ENCODE measurements at regions not wholly inside any gene's neighbourhood (a gene's known extent, or its start where the extent isn't known, plus 50 kb on each side); places are given as distances from the start of the nearest gene placed in this dataset.
"Not testable (repeated sequence)": the region's sequence is repeated elsewhere in the genome, so short reads cannot be mapped to it uniquely, and the experiment has no call there.

- DNase-seq, result no peak
Observed at GRCh38 chr4:79266136-79266535, 59.7 kb downstream of the NAA11 start.

- no peak for DNase-seq
Observed at GRCh38 chr4:79259242-79259641, 66.6 kb downstream of the NAA11 start.

- DNase-seq, result no peak
Observed at GRCh38 chr4:79258614-79259176, 67.2 kb downstream of the NAA11 start.

DNA sequence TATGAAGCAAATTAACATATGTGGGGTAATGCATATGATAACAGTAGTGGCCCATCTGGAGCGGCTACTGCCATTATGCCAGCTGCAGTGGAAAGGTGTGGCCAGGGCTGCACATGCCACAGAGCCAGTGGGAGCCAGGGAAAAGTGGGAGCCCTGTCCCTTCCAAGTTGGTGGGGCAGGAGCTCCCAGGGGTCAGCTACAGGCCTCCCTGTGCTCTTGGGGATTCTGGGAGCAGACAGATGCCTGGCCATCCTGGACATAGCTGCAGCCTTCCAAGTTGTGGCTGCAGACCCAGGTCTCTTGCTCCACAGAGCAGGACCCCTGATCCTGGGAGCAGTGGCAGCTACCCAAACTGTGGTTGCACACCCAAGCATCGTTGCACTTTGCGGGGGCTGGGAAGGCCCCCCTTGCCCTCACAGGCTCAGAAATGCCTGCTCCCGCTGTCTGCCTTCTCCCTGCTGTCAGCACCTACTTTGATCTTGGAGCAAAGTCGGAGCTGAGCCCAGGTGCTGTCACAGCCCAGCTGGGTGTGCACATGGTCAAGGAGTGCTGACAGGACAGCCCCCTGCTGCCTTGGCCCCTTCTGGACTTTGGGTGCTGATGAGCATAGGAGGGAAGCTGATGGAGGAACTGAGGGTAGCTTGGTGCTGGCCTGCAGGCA, 67.8 kb downstream of the NAA11 start:
- no peak for DNase-seq

- no peak for DNase-seq
Observed at GRCh38 chr4:79255793-79256192, 70.1 kb downstream of the NAA11 start.

- no peak for DNase-seq
Observed at GRCh38 chr4:79253924-79254323, 71.9 kb downstream of the NAA11 start.

- no peak for DNase-seq
Observed at GRCh38 chr4:79253168-79253567, 72.7 kb downstream of the NAA11 start.

DNA sequence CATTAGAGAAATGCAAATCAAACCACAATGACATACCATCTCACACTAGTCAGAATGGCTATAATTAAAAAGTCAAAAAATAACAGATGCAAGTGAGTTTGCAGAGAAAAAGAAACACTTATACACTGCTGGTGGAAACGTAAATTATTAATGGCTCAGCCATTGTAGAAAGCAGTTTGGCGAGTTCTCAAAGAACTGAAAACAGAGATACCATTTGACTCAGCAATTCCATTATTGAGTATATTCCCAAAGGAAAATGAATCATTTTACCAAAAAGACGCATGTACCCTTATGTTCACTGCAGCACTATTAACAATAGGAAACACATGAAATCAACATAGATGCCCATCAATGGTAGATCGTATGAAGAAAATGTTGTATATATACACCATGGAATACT, 75.0 kb downstream of the NAA11 start:
- DNase-seq, result no peak

DNA sequence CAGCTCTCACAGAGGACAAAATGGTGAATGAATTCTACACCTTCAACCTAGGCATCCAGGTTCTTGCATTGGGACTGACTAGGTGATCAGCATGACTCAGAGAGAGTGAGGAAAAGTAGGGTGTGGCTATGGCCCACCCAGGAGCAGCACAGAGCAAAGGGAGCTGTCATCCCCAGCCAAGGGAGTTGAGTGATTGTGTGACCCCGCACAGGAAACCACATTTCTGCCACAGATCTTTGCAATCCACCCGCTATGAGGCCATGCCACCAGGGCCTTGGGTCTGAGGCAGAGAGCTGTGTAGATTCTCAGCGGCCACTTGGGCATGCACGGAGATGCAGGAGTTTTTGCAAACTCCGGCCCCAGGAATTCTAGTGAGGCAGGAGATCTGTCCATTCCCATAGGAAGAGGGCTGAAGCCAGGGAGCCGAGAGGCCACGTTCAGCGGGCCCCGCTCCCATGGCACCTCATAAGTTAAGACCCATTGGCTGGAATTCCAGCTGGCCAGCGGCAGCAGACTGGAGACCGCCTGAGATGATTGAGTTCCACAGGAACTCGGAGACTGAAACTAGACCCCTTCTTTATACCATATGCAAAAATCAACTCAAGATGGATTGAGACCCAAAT, 75.9 kb downstream of the NAA11 start:
- no peak for DNase-seq

DNA sequence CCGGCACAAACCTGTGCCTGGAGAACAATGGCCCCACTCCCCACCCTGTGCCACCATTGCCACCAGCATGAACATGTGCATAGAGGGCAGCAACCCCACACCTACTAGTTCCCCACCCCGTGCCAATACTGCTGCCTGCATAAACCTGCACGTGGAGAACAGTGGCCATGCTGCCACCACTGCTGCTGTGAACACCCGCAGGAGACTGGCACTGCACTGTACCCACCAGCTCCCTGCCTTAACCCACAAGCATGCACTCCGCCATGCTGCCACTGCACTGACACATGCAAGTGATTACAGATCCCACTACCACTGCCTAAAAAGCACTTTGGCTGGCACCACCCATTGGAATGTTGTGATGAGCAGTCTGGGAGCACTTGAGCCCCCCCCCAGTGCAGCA, 77.3 kb downstream of the NAA11 start:
- DNase-seq, result no peak

- DNase-seq, result no peak
Observed at GRCh38 chr4:79247695-79248394, 78.0 kb downstream of the NAA11 start.

DNA sequence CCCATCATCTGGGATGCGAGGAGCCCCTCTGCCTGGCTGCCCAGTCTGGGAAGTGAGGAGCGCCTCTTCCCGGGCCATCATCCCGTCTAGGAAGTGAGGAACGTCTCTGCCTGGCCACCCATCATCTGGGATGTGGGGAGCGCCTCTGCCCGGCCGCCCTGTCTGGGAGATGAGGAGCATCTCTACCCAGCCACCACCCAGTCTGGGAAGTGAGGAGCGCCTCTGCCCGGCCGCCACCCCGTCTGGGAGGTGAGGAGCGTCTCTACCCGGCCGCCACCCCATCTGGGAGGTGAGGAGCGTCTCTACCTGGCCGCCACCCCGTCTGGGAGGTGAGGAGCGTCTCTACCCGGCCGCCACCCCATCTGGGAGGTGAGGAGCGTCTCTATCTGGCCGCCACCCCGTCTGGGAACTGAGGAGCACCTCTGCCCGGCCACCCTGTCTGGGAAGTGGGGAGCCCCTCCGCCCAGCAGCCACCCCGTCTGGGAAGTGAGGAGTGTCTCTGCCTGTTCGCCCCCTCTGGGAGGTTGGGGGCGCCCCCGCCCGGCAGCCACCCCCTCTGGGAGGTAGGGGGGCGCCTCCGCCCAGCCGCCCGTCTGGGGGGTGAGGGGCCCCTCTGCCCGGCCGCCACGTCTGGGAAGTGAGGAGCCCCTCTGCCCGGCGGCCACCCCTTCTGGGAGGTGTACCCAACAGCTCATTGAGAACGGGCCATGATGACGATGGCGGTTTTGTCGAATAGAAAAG, 80.5 kb downstream of the NAA11 start:
- DNase-seq, result not testable (repeated sequence)

GRCh38 chr4:79241846-79242245, 84.0 kb downstream of the NAA11 start:
- DNase-seq, result peak; percentile 29

GRCh38 chr4:79237851-79238250, 88.0 kb downstream of the NAA11 start:
- DNase-seq, result no peak

- no peak for DNase-seq
Observed at GRCh38 chr4:79236785-79237184, 89.1 kb downstream of the NAA11 start.

DNA sequence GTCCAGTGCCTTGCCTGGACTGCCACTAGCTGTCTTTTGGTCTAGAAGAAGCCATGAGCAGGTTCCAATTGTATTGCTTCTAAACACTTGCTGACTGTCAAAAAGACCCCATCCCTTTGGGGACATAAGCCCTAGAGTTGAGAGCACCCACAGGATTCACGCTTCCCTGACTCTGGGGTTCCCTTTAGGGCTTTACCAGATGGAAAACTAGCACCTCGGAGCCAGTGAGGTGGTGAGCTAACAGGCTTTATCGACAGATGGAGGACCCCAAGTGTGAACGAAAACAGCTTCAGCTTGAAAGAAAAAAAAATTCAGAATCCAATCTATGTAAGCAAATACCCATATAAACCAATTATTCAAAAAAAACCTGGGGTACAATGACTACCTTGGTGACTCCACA, 90.8 kb downstream of the NAA11 start:
- no peak for DNase-seq

DNA sequence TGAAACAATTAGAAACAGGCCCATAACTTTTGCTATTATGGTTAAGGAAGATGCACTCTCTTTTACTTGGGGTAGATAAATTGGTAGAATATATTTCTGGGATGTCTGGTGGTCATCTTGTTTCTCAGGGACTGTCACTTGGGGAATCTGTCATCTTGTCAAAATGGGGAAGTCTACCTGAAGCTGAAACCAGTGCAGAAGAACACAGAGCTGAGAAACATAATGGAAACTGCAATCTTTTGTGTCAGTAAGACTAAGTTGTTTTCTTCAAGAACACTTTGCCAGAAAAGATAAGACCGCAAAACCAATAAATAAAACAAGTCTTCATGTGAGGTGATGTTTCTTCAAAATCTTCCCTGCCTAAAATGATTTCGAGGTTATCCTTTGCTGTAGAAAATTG, 92.0 kb downstream of the NAA11 start:
- no peak for DNase-seq

- no peak for DNase-seq
Observed at GRCh38 chr4:79232540-79232939, 93.3 kb downstream of the NAA11 start.

- no peak for DNase-seq
Observed at GRCh38 chr4:79227860-79228259, 98.0 kb downstream of the NAA11 start.

DNA sequence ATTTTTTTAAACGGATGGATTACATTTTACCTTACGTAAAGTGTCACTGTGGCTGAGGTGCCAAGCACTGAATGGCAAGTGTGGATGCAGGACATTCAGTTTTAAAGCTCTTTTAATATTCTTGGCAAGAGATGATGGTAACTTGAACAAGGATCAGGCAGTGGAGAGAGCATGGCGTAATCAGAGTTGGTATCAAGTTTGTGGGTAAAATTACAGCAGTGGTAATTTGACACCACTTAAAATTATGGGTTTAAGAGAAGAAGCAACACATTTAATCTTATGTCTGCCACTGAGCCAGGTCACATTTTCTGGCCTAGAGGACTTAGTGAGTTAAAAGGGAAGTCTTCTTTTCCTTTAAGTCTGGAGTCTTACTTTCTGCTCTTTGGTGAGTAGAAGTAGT, 100.5 kb downstream of the NAA11 start:
- no peak for DNase-seq

GRCh38 chr4:79224777-79225104, 101.1 kb downstream of the NAA11 start:
- no peak for DNase-seq

DNA sequence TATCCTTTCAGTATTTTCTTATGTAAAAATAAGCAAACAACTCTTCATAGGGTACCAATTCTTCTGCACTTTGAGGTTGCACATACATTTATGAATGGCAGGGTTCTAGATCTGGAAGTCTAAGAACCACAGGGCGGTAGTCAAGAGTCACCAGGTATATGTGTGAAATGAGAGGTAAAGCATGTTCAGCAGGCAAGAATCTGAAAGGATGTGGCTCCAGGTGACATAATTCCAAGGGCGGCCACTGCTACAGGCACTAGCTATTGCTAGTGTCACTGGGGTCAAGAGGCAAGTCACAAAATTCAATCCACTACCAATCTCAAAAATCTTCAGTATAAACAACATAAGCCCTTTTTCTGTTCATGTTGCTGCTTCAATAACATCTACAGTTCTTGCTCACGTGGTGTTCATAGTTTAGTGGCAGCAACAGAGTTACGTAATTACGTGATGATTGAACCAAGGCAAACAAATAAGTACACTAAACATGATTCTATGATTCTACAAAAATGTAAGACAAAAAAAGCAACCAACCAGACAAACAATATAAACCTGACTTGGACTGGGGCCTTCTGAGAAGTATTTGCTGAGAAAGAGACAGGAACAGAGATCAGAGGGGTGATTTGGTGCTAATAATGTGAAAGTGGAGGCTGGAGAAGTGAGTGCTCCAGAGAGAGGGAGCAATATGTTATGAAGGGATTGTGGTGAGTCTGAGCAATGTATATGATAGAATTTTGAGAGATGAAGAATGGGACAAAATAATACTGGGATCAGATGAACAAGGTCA, 101.7 kb downstream of the NAA11 start:
- DNase-seq, result no peak

- no peak for DNase-seq
Observed at GRCh38 chr4:79217025-79217424, 108.8 kb downstream of the NAA11 start.

Measured in T1000 (cell line).